Mammary epithelial cell (primary cell): ENCODE measurements at regions not wholly inside any gene's neighbourhood (a gene's known extent, or its start where the extent isn't known, plus 50 kb on each side); places are given as distances from the start of the nearest gene placed in this dataset.

ENCODE experiments used
- EZH2 ChIP-seq: IDR thresholded peaks from 2 replicates; pipeline ENCODE4 v1.6.1; 2012; ENCODE audit warnings: low read length, inconsistent platforms, borderline replicate concordance
- TF ChIP-seq, protein P1 (sequence below), 2 donors: IDR thresholded peaks in 1 of 2; conservative IDR thresholded peaks in 1 of 2; 2 replicates each; pipeline ENCODE4 v1.5.1; 2011 to 2012; ENCODE audit warnings: inconsistent platforms in 2 of 2, low read length in 2 of 2, mild to moderate bottlenecking in 2 of 2, control low read depth in 1 of 2, low read depth in 1 of 2; ENCODE audit not compliant: insufficient read depth in 1 of 2; ENCODE audit errors: extremely low read depth in 1 of 2

DNA sequence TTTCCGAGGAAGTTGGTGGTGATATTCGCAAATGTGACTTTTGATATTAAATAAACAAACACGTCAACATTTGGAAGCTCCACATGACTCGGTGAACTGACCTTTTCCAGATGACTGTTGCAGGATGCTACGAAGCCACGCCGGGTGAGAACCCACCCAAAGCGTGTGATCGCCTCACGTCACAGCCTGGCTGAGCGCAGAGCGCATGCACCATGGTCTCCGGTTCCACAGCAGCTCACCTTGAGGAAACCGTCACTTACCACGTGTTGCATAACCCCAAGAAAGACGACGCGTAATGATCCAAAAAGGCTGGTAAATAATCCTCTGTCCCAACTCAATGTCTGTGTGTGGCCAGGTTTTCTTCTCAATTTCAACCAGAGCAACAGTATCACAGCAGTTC lies 64.5 kb upstream of the CTDP1 start:
- TF ChIP-seq, protein P1, sequence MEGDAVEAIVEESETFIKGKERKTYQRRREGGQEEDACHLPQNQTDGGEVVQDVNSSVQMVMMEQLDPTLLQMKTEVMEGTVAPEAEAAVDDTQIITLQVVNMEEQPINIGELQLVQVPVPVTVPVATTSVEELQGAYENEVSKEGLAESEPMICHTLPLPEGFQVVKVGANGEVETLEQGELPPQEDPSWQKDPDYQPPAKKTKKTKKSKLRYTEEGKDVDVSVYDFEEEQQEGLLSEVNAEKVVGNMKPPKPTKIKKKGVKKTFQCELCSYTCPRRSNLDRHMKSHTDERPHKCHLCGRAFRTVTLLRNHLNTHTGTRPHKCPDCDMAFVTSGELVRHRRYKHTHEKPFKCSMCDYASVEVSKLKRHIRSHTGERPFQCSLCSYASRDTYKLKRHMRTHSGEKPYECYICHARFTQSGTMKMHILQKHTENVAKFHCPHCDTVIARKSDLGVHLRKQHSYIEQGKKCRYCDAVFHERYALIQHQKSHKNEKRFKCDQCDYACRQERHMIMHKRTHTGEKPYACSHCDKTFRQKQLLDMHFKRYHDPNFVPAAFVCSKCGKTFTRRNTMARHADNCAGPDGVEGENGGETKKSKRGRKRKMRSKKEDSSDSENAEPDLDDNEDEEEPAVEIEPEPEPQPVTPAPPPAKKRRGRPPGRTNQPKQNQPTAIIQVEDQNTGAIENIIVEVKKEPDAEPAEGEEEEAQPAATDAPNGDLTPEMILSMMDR (conservative IDR thresholded peaks at IDR 0.05 in 1 of 2, IDR thresholded peaks at IDR 0.05 in 1 of 2; ENCODE audit: extremely low read depth in 1 of 2, insufficient read depth in 1 of 2, low read depth in 1 of 2, low read length in 2 of 2): no peak
- TF ChIP-seq EZH2: no peak
